Neural progenitor cell (in vitro differentiated cells): ENCODE measurements at regions not wholly inside any gene's neighbourhood (a gene's known extent, or its start where the extent isn't known, plus 50 kb on each side); places are given as distances from the start of the nearest gene placed in this dataset.
A peak's percentile ranks its signal among the peaks of the same experiment; 100 is the strongest.

Experiments
- DNase-seq: peaks from one replicate; pipeline ENCODE4 v3.0.0-alpha.2; 2016; ENCODE audit warnings: low spot score
- H2AFZ ChIP-seq: fragments of 200-600 bp; sonication (generic); replicated peaks from 2 replicates; pipeline ENCODE4 v1.6.1; 2016; ENCODE audit warnings: antibody characterized with exemption
- H3F3A ChIP-seq: fragments of 200-600 bp; sonication (generic); 2 replicates; pipeline ENCODE4 v1.6.1; 2016; ENCODE audit warnings: antibody characterized with exemption, low read depth
- H3K27ac ChIP-seq: fragments of 200-600 bp; sonication (generic); 2 replicates; pipeline ENCODE4 v1.5.1; 2016; ENCODE audit warnings: mild to moderate bottlenecking
- H3K27me3 ChIP-seq: fragments of 200-600 bp; sonication (generic); 2 replicates; pipeline ENCODE4 v1.6.1; 2016; ENCODE audit warnings: mild to moderate bottlenecking, moderate library complexity
- H3K36me3 ChIP-seq: fragments of 200-600 bp; sonication (generic); 2 replicates; pipeline ENCODE4 v1.5.1; 2016
- H3K4me1 ChIP-seq: fragments of 200-600 bp; sonication (generic); 2 replicates; pipeline ENCODE4 v1.6.1; 2016; ENCODE audit warnings: mixed run types
- H3K4me2 ChIP-seq: fragments of 200-600 bp; sonication (generic); 2 replicates; pipeline ENCODE4 v1.6.1; 2016
- H3K4me3 ChIP-seq: fragments of 200-600 bp; sonication (generic); 2 replicates; pipeline ENCODE4 v1.5.1; 2016
- H3K79me2 ChIP-seq: fragments of 200-600 bp; sonication (generic); 2 replicates; pipeline ENCODE4 v1.6.1; 2016; ENCODE audit warnings: low read depth
- H3K9ac ChIP-seq: fragments of 200-600 bp; sonication (generic); 2 replicates; pipeline ENCODE4 v1.6.1; 2016
- H3K9me3 ChIP-seq: fragments of 200-600 bp; sonication (generic); 2 replicates; pipeline ENCODE4 v1.5.1; 2016; ENCODE audit warnings: low read depth
- H4K20me1 ChIP-seq: fragments of 200-600 bp; sonication (generic); 2 replicates; pipeline ENCODE4 v1.6.1; 2016; ENCODE audit warnings: low read depth
- H3K27ac Mint-ChIP-seq: 3 replicates; pipeline ENCODE4 v1.8.0; 2021; ENCODE audit warnings: mixed read lengths
- H3K27me3 Mint-ChIP-seq: 2 replicates; pipeline ENCODE4 v1.8.0; 2022; ENCODE audit warnings: low read depth, mild to moderate bottlenecking, inconsistent platforms, moderate library complexity, mixed read lengths; ENCODE audit not compliant: insufficient read depth
- H3K36me3 Mint-ChIP-seq: 3 replicates; pipeline ENCODE4 v1.8.0; 2021; ENCODE audit warnings: mixed read lengths
- H3K4me1 Mint-ChIP-seq: 3 replicates; pipeline ENCODE4 v1.8.0; 2021; ENCODE audit warnings: mixed read lengths
- H3K4me3 Mint-ChIP-seq: 3 replicates; pipeline ENCODE4 v1.8.0; 2021; ENCODE audit warnings: mild to moderate bottlenecking, moderate library complexity, mixed read lengths
- H3K9me3 Mint-ChIP-seq: 3 replicates; pipeline ENCODE4 v1.8.0; 2020; ENCODE audit warnings: mixed read lengths
- CTCF ChIP-seq: fragments of 200-600 bp; sonication (generic); IDR thresholded peaks from 2 replicates; pipeline ENCODE4 v1.5.1; 2017; ENCODE audit warnings: antibody characterized with exemption, mild to moderate bottlenecking
- EZH2 ChIP-seq: fragments of 200-600 bp; sonication (generic); IDR thresholded peaks from 2 replicates; pipeline ENCODE4 v1.6.1; 2017; ENCODE audit warnings: antibody characterized with exemption, mild to moderate bottlenecking, moderate library complexity
- EZH2phosphoT487 ChIP-seq: fragments of 200-600 bp; sonication (generic); IDR thresholded peaks from 2 replicates; pipeline ENCODE4 v1.6.1; 2017; ENCODE audit warnings: antibody characterized with exemption

DNA sequence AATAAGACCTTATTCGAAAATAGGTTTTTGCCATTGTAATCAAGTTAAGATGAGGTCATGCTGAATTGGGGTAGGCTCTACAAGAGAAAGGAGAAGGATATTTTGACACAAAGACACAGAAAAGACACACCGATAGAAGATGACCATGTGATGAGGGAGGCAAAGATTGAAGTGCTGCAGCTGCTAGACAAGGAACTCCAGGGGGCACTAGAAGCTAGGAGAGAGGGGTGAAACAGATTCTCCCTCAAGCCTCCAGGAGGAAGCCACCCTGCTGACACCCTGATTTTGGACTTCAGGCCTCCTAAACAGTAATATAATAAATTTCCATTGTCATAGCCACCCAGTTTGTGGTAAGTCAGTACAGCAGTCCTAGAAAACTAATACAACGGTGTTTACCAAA, 506.8 kb upstream of the CAMK1G start:
- Histone ChIP-seq H3K36me3 (no peaks in the 10 kb centered on the region), H3K4me2 (no peak overlapping the region), H3K9ac (no peak overlapping the region), H3K4me1 (peaks cover 4% of the 10 kb centered on the region), H3K9me3 (no peaks in the 10 kb centered on the region), H3K4me3 (no peak overlapping the region), H3K27ac (no peak overlapping the region), H3F3A (no peaks in the 10 kb centered on the region), H3K79me2 (no peaks in the 10 kb centered on the region), H4K20me1 (no peaks in the 10 kb centered on the region), H2AFZ (no peak overlapping the region), H3K27me3 (no peaks in the 10 kb centered on the region)
- TF ChIP-seq CTCF = peak; percentile 10
- no peak for TF ChIP-seq EZH2
- no peaks in the 10 kb centered on the region for H3K4me1 Mint-ChIP-seq
- no peak for DNase-seq
- H3K27me3 Mint-ChIP-seq = peaks cover 4% of the 10 kb centered on the region
- no peak overlapping the region for H3K27ac Mint-ChIP-seq
- H3K36me3 Mint-ChIP-seq = no peaks in the 10 kb centered on the region
- H3K9me3 Mint-ChIP-seq = no peaks in the 10 kb centered on the region
- no peak overlapping the region for H3K4me3 Mint-ChIP-seq

GRCh38 chr1:209080170-209080781, 503.2 kb upstream of the CAMK1G start:
- H3K27me3 Mint-ChIP-seq = peaks cover 4% of the 10 kb centered on the region
- H3K36me3 Mint-ChIP-seq = no peaks in the 10 kb centered on the region
- TF ChIP-seq CTCF (no peak), EZH2phosphoT487 (no peak), EZH2 (no peak)
- peaks cover 4% of the 10 kb centered on the region for H3K4me1 ChIP-seq
- no peaks in the 10 kb centered on the region for H3K36me3 ChIP-seq
- no peak for DNase-seq
- H3K79me2 ChIP-seq = no peaks in the 10 kb centered on the region
- H3K9me3 Mint-ChIP-seq = no peaks in the 10 kb centered on the region
- H3K27ac Mint-ChIP-seq = no peak overlapping the region
- H3K4me2 ChIP-seq = no peak overlapping the region
- H3K4me3 ChIP-seq = no peak overlapping the region
- no peaks in the 10 kb centered on the region for H3F3A ChIP-seq
- no peaks in the 10 kb centered on the region for H3K4me1 Mint-ChIP-seq
- no peak overlapping the region for H3K27ac ChIP-seq
- no peak overlapping the region for H2AFZ ChIP-seq
- H3K9ac ChIP-seq = no peak overlapping the region
- no peak overlapping the region for H3K4me3 Mint-ChIP-seq
- H3K27me3 ChIP-seq = no peaks in the 10 kb centered on the region
- H3K9me3 ChIP-seq = no peaks in the 10 kb centered on the region
- H4K20me1 ChIP-seq = no peaks in the 10 kb centered on the region

GRCh38 chr1:209086486-209087192, 496.9 kb upstream of the CAMK1G start:
- TF ChIP-seq CTCF (no peak), EZH2 (no peak), EZH2phosphoT487 (no peak)
- Histone ChIP-seq H4K20me1 (no peaks in the 10 kb centered on the region), H3K9me3 (no peaks in the 10 kb centered on the region), H3K27me3 (no peaks in the 10 kb centered on the region), H3K27ac (no peak overlapping the region), H3K4me3 (no peak overlapping the region), H3K4me1 (peaks cover 9% of the 10 kb centered on the region), H2AFZ (peak overlapping the region; percentile 91), H3F3A (no peaks in the 10 kb centered on the region), H3K36me3 (no peaks in the 10 kb centered on the region), H3K9ac (no peak overlapping the region), H3K4me2 (peak overlapping the region; percentile 53), H3K79me2 (no peaks in the 10 kb centered on the region)
- no peak for DNase-seq
- Mint-ChIP-seq H3K36me3 (no peaks in the 10 kb centered on the region), H3K4me3 (no peak overlapping the region), H3K4me1 (peaks cover 9% of the 10 kb centered on the region), H3K27ac (no peak overlapping the region), H3K9me3 (peaks cover 3% of the 10 kb centered on the region), H3K27me3 (no peaks in the 10 kb centered on the region)
